GM21423 (cell line): ENCODE measurements at regions not wholly inside any gene's neighbourhood (a gene's known extent, or its start where the extent isn't known, plus 50 kb on each side); places are given as distances from the start of the nearest gene placed in this dataset.
"Not testable (repeated sequence)": the region's sequence is repeated elsewhere in the genome, so short reads cannot be mapped to it uniquely, and the experiment has no call there.

Source experiments
- ATAC-seq: cut with Tn5 transposase; IDR thresholded peaks from one replicate; pipeline ENCODE4 v1.9.1; 2021; ENCODE audit warnings: mild to moderate bottlenecking, moderate library complexity; ENCODE audit not compliant: unreplicated experiment

GRCh38 chr2:163970058-163970813 lies 234.4 kb upstream of the FIGN start:
- ATAC-seq = no peak

DNA sequence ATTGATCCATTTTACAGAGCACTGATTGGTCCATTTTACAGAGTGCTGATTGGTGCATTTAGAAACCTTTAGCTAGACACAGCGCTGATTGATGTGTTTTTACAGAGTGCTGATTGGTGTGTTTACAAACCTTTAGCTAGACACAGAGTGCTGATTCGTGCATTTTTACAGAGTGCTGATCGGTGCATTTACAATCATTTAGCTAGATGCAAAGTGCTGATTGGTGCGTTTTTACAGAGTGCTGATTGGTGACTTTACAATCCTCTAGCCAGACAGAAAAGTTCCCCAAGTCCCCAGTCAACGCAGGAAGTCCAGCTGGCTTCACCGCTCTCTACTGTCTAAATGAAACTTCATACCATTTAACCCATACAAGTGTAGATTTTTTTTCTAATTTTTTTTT lies 228.5 kb upstream of the FIGN start:
- ATAC-seq = not testable (repeated sequence)

- no peak for ATAC-seq
Observed at GRCh38 chr2:163953390-163953907, 217.6 kb upstream of the FIGN start.

- no peak for ATAC-seq
Observed at GRCh38 chr2:163951312-163951711, 215.5 kb upstream of the FIGN start.

- no peak for ATAC-seq
Observed at GRCh38 chr2:163949693-163950092, 213.9 kb upstream of the FIGN start.

- no peak for ATAC-seq
Observed at GRCh38 chr2:163944347-163944737, 208.5 kb upstream of the FIGN start.

- ATAC-seq = no peak
Observed at GRCh38 chr2:163943403-163944346, 207.9 kb upstream of the FIGN start.

DNA sequence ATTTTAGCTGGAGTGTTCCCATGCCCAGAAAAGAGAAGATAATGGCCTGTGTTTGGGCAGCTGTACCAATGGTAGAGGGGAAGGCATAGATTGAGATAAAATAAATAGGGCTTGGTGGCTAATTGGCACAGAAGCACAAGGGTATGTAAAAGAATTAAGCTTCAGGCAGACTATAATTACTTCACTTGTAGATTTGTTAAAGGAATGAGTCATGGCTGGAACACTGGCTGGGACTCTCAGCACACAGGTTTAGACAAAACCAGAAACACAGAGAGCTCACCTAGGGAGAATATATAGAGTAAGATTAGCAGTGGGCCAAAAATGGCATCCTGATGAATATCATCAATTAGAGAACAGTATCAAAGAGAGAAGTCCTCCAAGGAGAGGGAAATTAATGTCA lies 198.3 kb upstream of the FIGN start:
- ATAC-seq = no peak

- ATAC-seq = no peak
Observed at GRCh38 chr2:163919717-163920116, 183.9 kb upstream of the FIGN start.

GRCh38 chr2:163914486-163914885 lies 178.7 kb upstream of the FIGN start:
- not testable (repeated sequence) for ATAC-seq

GRCh38 chr2:163913532-163913944 lies 177.7 kb upstream of the FIGN start:
- ATAC-seq = not testable (repeated sequence)

DNA sequence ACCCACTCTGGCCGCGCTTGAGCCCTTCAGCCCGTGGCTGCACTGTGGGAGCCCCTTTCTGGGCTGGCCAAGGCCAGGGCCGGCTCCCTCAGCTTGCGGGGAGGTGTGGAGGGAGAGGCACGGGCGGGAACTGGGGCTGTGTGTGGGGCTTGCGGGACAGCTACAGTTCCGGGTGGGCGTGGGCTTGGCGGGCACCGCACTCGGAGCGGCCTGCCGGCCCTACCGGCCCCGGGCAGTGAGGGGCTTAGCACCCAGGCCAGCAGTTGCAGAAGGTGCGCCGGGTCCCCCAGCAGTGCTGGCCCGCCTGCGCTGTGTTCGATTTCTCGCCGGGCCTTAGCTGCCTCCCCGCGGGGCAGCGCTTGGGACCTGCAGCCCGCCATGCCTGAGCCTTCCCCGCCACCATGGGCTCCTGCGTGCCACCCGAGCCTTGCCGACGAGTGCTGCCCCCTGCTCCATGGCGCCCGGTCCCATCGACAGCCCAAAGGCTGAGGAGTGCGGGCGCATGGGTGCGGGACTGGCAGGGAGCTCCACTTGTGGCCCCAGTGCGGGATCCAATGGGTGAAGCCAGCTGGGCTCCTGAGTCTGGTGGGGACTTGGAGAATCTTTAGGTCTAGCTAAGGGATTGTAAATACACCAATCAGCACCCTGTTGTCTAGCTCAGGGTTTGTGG lies 173.7 kb upstream of the FIGN start:
- ATAC-seq = no peak

DNA sequence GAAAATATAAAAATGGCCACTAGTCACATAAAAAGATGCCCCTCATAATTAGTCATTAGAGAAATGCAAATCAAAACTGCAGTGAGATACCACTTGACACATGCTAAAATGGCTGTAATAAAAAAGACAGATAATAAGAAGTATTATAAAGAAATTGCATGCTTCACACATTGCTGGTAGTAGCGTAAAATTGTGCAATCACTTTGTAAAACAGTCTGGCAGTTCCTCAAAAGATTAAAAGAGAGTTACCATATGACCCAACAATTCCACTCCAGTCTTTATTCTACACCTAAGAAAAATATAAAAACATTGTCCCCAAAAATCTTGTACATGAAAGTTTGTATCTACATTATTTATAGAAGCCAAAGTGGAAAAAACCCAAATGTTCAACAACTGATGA lies 170.6 kb upstream of the FIGN start:
- ATAC-seq = no peak

- ATAC-seq = no peak
Observed at GRCh38 chr2:163897799-163898198, 162.0 kb upstream of the FIGN start.

GRCh38 chr2:163893444-163893843 lies 157.6 kb upstream of the FIGN start:
- ATAC-seq = not testable (repeated sequence)

- no peak for ATAC-seq
Observed at GRCh38 chr2:163888591-163888990, 152.8 kb upstream of the FIGN start.

- no peak for ATAC-seq
Observed at GRCh38 chr2:163887182-163887581, 151.4 kb upstream of the FIGN start.

- ATAC-seq = no peak
Observed at GRCh38 chr2:163884416-163884815, 148.6 kb upstream of the FIGN start.

- ATAC-seq = peak; percentile 60
Observed at GRCh38 chr2:163878718-163879117, 142.9 kb upstream of the FIGN start.

- ATAC-seq = no peak
Observed at GRCh38 chr2:163877316-163877715, 141.5 kb upstream of the FIGN start.

DNA sequence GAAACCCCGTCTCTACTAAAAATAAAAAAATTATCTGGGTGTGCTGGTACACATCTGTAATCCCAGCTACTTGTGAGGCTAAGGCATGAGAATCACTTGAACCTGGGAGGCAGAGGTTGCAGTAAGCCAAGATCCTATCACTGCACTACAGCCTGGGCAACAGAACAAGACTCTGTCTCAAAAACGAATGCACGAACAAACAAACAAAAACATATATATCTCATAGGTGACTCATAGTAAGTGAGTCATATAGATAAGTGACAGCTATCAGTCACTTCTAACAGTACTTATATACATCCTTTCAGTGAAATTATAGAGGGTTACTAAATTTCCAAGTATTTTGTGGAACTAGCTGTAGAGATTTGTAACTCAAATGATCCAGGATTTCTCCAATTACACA lies 127.3 kb upstream of the FIGN start:
- ATAC-seq = no peak
